ENCODE measurements at regions not wholly inside any gene's neighbourhood (a gene's known extent, or its start where the extent isn't known, plus 50 kb on each side); places are given as distances from the start of the nearest gene placed in this dataset.

- TF ChIP-seq EZH2phosphoT487 (IDR thresholded peaks at IDR 0.05; ENCODE audit: borderline replicate concordance, low read length) (no peak), CTCF (IDR thresholded peaks at IDR 0.05; ENCODE audit: low read depth, low read length, poor library complexity, severe bottlenecking) (no peak)
Observed at GRCh38 chr2:235394278-235394828, 99.5 kb upstream of the AGAP1 start.

Data from DOHH2 (cell line).